Ascending aorta (tissue), 2 donors: ENCODE measurements at regions not wholly inside any gene's neighbourhood (a gene's known extent, or its start where the extent isn't known, plus 50 kb on each side); places are given as distances from the start of the nearest gene placed in this dataset.

Experiments used
- DNase-seq, 2 donors: peaks; one replicate each; pipeline ENCODE4 v3.0.0-alpha.2; 2019; ENCODE audit warnings: low spot score in 2 of 2
- H3K27ac ChIP-seq, 2 donors: fragments of 200-600 bp; sonication (generic); one replicate each; pipeline ENCODE4 v1.5.1; 2016 to 2017; ENCODE audit warnings: mild to moderate bottlenecking in 1 of 2
- H3K27me3 ChIP-seq: fragments of 200-600 bp; sonication (generic); one replicate; pipeline ENCODE4 v1.5.1; 2017
- H3K36me3 ChIP-seq, 2 donors: fragments of 200-600 bp; sonication (generic); one replicate each; pipeline ENCODE4 v1.5.1; 2016
- H3K4me1 ChIP-seq, 2 donors: fragments of 200-600 bp; sonication (generic); one replicate each; pipeline ENCODE4 v1.5.1; 2016 to 2017; ENCODE audit warnings: mild to moderate bottlenecking in 1 of 2
- H3K4me3 ChIP-seq, 2 donors: fragments of 200-600 bp; sonication (generic); one replicate each; pipeline ENCODE4 v1.5.1; 2016 to 2017; ENCODE audit warnings: mild to moderate bottlenecking in 1 of 2
- H3K9me3 ChIP-seq, 2 donors: fragments of 200-600 bp; sonication (generic); one replicate each; pipeline ENCODE4 v1.5.1; 2016
- CTCF ChIP-seq, 3 experiments: fragments of 200-600 bp in 2 of 3; fragments of 450-650 bp in 1 of 3; sonication (generic) in 2 of 3; IDR thresholded peaks; one replicate each; pipeline ENCODE4 v1.5.1; 2016 to 2019; ENCODE audit warnings: antibody characterized with exemption in 3 of 3, mild to moderate bottlenecking in 1 of 3, moderate library complexity in 1 of 3
- intact Hi-C: fragments of 100-400 bp; cut with DNase I; formaldehyde crosslinking; loops from one replicate; pipeline ENCODE4 v1.15.1; 2023

- Histone ChIP-seq H3K36me3 (no peaks in the 10 kb centered on the region), H3K9me3 (no peaks in the 10 kb centered on the region), H3K27me3 (no peaks in the 10 kb centered on the region), H3K27ac (no peak overlapping the region), H3K4me1 (no peaks in the 10 kb centered on the region), H3K4me3 (no peak overlapping the region)
- TF ChIP-seq CTCF (IDR thresholded peaks at IDR 0.05), result no peak
- no peak for DNase-seq
- intact Hi-C loops, result no loop called here
These were observed 186.8 kb downstream of the ACTL7B start for GRCh38 chr9:108668938-108669335.

- Histone ChIP-seq H3K27me3 (no peaks in the 10 kb centered on the region), H3K4me3 (no peak overlapping the region), H3K36me3 (no peaks in the 10 kb centered on the region), H3K4me1 (no peaks in the 10 kb centered on the region), H3K27ac (no peak overlapping the region), H3K9me3 (no peaks in the 10 kb centered on the region)
- intact Hi-C loops, result no loop called here
- TF ChIP-seq CTCF (IDR thresholded peaks at IDR 0.05), result no peak
- no peak for DNase-seq
These were observed 187.4 kb downstream of the ACTL7B start for GRCh38 chr9:108668191-108668937.

GRCh38 chr9:108666240-108666784 is 189.5 kb downstream of the ACTL7B start:
- no peaks in the 10 kb centered on the region for H3K36me3 ChIP-seq
- H3K4me3 ChIP-seq, result no peak overlapping the region
- no peak for TF ChIP-seq CTCF (IDR thresholded peaks at IDR 0.05)
- no peak overlapping the region for H3K27ac ChIP-seq
- no peaks in the 10 kb centered on the region for H3K4me1 ChIP-seq
- H3K27me3 ChIP-seq, result no peaks in the 10 kb centered on the region
- intact Hi-C loops, result no loop called here
- DNase-seq, result no peak
- H3K9me3 ChIP-seq, result no peaks in the 10 kb centered on the region

- Histone ChIP-seq H3K4me3 (no peak overlapping the region), H3K9me3 (no peaks in the 10 kb centered on the region), H3K36me3 (no peaks in the 10 kb centered on the region), H3K27me3 (no peaks in the 10 kb centered on the region), H3K27ac (no peak overlapping the region), H3K4me1 (no peaks in the 10 kb centered on the region)
- intact Hi-C loops, result no loop called here
- TF ChIP-seq CTCF (IDR thresholded peaks at IDR 0.05), result no peak
- DNase-seq, result no peak
These were observed 190.1 kb downstream of the ACTL7B start for GRCh38 chr9:108665521-108666239.

GRCh38 chr9:108664309-108665255 is 191.2 kb downstream of the ACTL7B start:
- no peak for DNase-seq
- no peak overlapping the region for H3K27ac ChIP-seq
- no peaks in the 10 kb centered on the region for H3K27me3 ChIP-seq
- H3K4me3 ChIP-seq, result no peak overlapping the region
- peaks cover 0 to 6% of the 10 kb centered on the region in 2 donors for H3K9me3 ChIP-seq
- H3K4me1 ChIP-seq, result no peaks in the 10 kb centered on the region
- intact Hi-C loops, result no loop called here
- no peak for TF ChIP-seq CTCF (IDR thresholded peaks at IDR 0.05)
- no peaks in the 10 kb centered on the region for H3K36me3 ChIP-seq
